HG02642 (cell line): ENCODE measurements at regions not wholly inside any gene's neighbourhood (a gene's known extent, or its start where the extent isn't known, plus 50 kb on each side); places are given as distances from the start of the nearest gene placed in this dataset.

ENCODE experiments used
- ATAC-seq: cut with Tn5 transposase; IDR thresholded peaks from one replicate; pipeline ENCODE4 v1.9.1; 2021; ENCODE audit warnings: mild to moderate bottlenecking; ENCODE audit not compliant: unreplicated experiment, poor library complexity

- ATAC-seq: no peak
Measured at GRCh38 chr7:24466168-24466768, 107.0 kb upstream of the PALS2 start.

GRCh38 chr7:24469118-24469517 is 104.1 kb upstream of the PALS2 start:
- ATAC-seq: no peak

GRCh38 chr7:24472093-24472492 is 101.2 kb upstream of the PALS2 start:
- ATAC-seq: no peak

GRCh38 chr7:24475166-24475961 is 97.9 kb upstream of the PALS2 start:
- no peak for ATAC-seq

- ATAC-seq: no peak
Measured at GRCh38 chr7:24476227-24476626, 97.0 kb upstream of the PALS2 start.

- no peak for ATAC-seq
Measured at GRCh38 chr7:24477398-24478136, 95.7 kb upstream of the PALS2 start.

GRCh38 chr7:24478137-24478655 is 95.1 kb upstream of the PALS2 start:
- ATAC-seq: no peak

GRCh38 chr7:24480501-24480900 is 92.8 kb upstream of the PALS2 start:
- no peak for ATAC-seq

GRCh38 chr7:24483804-24484203 is 89.4 kb upstream of the PALS2 start:
- no peak for ATAC-seq

GRCh38 chr7:24492576-24492975 is 80.7 kb upstream of the PALS2 start:
- no peak for ATAC-seq

GRCh38 chr7:24494832-24495231 is 78.4 kb upstream of the PALS2 start:
- no peak for ATAC-seq

GRCh38 chr7:24496036-24496435 is 77.2 kb upstream of the PALS2 start:
- ATAC-seq: no peak

GRCh38 chr7:24498439-24498838 is 74.8 kb upstream of the PALS2 start:
- no peak for ATAC-seq

- ATAC-seq: no peak
Measured at GRCh38 chr7:24499871-24500270, 73.4 kb upstream of the PALS2 start.

GRCh38 chr7:24500599-24500998 is 72.7 kb upstream of the PALS2 start:
- ATAC-seq: no peak

- ATAC-seq: no peak
Measured at GRCh38 chr7:24501009-24501408, 72.2 kb upstream of the PALS2 start.

- ATAC-seq: no peak
Measured at GRCh38 chr7:24501443-24502134, 71.7 kb upstream of the PALS2 start.

GRCh38 chr7:24502135-24502488 is 71.1 kb upstream of the PALS2 start:
- ATAC-seq: no peak

- ATAC-seq: no peak
Measured at GRCh38 chr7:24503506-24503905, 69.7 kb upstream of the PALS2 start.

GRCh38 chr7:24504040-24504439 is 69.2 kb upstream of the PALS2 start:
- no peak for ATAC-seq

GRCh38 chr7:24504836-24505235 is 68.4 kb upstream of the PALS2 start:
- ATAC-seq: no peak
